ENCODE measurements at regions not wholly inside any gene's neighbourhood (a gene's known extent, or its start where the extent isn't known, plus 50 kb on each side); places are given as distances from the start of the nearest gene placed in this dataset.

- no peak for ATAC-seq
Measured at GRCh38 chr11:134905928-134906327, 493.9 kb upstream of the B3GAT1 start.

DNA sequence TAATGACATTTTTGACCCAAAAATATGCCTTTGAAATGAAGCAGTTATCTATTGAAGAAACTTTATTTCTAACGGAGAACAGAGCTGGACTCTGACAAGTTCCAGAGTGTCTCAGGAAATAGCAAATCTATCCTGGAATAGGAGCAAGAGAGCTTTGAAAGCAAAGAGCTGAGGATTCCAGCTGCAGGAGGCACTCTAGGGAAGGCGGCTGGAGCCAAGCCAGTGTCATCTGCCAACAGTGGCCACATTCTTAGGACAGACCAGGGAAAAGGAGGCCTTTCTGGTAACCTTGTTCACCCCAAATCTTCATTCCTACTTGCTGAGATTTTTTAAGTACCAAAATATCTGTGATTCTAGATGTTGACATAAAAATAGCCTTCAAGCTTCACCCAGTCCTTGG is 493.5 kb upstream of the B3GAT1 start:
- no peak for ATAC-seq

- no peak for ATAC-seq
Measured at GRCh38 chr11:134904103-134904790, 492.2 kb upstream of the B3GAT1 start.

GRCh38 chr11:134901955-134902918 is 490.2 kb upstream of the B3GAT1 start:
- no peak for ATAC-seq

- no peak for ATAC-seq
Measured at GRCh38 chr11:134901542-134901941, 489.5 kb upstream of the B3GAT1 start.

GRCh38 chr11:134893810-134894685 is 482.0 kb upstream of the B3GAT1 start:
- no peak for ATAC-seq

DNA sequence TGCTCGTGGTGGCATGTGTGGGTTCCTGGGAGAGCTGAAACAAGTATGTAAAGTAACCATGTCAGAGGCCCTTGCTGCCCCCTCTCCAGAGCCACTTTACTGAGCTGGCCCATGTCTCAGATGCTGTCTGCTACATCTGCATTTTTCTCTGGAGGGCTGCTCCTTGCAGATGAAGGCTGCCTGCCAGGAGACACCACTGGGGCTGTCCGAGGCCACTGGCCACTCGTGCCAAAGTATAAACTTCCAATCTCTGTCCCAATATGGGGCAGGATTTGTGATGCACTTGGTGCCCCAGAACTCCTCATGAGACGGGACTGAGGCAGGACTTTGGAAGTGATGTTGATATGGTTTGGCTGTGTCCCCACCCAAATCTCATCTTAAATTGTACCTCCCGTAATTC is 478.4 kb upstream of the B3GAT1 start:
- ATAC-seq, result no peak

DNA sequence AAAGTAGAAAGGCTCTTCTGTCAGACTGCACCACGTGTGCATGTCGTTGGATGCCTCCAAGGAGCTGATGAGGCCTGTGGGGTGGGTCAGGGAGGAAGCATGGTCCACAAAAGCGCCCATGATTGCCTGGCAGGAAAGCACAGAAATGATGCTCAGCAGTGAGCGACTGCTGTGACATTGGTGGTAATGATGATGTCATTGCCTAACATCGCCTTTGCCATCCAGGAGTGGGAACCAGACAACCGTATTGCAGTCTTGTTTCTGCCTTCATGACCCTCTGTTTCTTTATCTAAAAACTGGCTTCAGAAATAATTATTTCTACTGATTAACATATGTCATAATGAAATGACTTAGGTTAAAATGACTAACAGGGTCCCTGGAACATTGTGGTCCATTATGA is 477.8 kb upstream of the B3GAT1 start:
- no peak for ATAC-seq

- ATAC-seq, result no peak
Measured at GRCh38 chr11:134888821-134889220, 476.8 kb upstream of the B3GAT1 start.

- no peak for ATAC-seq
Measured at GRCh38 chr11:134887896-134888295, 475.9 kb upstream of the B3GAT1 start.

DNA sequence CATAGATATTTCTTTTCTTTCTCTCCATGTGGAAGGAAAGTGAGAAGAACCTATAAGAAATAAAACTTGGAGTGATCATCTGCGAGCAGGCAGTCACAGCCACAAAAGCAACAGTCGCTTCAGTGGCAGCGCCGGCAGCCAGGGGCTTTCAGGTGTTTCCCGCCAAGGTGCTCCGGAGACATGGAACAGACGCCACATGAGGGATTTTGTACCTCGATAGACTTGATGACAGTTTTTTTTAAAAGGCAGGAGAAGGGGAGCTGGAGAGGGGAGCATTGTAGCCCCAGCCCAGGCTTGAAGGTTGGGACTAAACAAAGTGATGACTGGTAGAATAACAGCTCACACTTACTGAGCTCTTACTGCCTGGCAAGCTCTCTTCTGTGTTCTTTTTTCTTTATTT is 471.4 kb upstream of the B3GAT1 start:
- no peak for ATAC-seq

DNA sequence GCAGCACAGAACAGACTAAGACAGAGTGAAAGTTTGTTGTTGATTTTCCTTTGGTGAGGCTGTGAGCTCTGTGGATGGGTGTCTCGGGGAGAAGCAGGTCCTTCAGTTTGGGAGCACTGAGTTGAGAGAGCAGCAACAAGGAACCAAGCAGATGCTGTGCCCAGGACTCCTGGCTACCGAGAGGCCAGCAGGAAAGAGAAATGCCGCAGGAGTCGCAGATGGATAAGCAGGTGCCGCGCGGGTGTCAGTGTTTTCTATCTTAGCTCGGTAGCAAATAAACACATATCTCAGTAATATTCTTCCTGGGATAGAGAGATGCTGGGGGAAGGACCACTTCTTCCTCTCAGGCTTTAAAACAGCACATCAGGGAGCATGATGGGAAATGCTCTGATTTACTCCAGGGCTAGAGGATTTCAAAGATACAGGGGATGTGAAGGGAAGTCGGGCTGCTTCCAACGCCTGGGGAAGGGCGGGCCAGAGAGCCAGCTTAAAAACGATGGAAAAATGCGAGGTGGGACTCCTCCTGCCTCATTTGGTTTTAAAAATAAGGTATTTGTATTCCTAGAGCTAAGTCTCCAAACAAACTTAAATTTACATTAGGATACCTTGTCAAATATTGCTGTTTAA is 470.7 kb upstream of the B3GAT1 start:
- no peak for ATAC-seq

GRCh38 chr11:134882141-134882540 is 470.1 kb upstream of the B3GAT1 start:
- no peak for ATAC-seq

DNA sequence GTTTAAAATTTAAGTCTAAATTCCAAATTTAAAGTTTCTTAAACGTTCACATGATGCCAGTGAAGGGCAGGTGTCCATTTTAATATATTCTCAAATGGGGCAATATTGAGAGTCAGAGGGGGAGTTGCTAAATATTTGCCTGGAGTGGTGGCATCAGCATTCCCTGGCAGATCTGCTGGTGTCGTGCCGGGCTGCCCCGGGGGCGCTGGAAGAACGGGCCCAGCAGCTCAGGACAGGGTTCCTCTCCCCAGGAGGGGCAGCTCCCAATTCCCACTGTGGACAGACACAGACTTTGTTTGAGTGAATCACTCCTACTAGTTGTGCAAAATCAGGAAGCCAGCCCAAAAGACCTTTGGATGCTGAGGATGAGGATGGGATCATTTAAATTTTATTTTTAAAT is 468.7 kb upstream of the B3GAT1 start:
- ATAC-seq, result no peak

- no peak for ATAC-seq
Measured at GRCh38 chr11:134879931-134880330, 467.9 kb upstream of the B3GAT1 start.

GRCh38 chr11:134879341-134879740 is 467.3 kb upstream of the B3GAT1 start:
- ATAC-seq, result no peak

DNA sequence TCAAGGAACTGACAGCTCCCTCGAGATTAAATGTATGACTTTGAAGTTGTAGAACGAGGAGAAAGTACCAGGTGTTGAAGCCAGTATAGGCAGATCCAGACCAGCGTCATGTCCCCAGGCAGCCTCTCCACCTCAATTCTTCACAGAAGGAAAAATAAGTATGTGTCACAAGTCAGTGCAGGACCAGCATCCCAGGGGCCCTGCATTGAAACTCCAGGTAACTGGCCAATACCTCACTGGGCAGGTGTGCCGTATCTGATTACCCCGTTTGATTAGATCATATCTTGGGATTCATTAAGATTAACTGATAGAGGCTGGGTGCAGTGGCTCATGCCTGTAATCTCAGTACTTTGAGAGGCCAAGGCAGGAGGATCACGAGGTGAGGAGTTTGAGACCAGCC is 466.7 kb upstream of the B3GAT1 start:
- no peak for ATAC-seq

- no peak for ATAC-seq
Measured at GRCh38 chr11:134876226-134876625, 464.2 kb upstream of the B3GAT1 start.

DNA sequence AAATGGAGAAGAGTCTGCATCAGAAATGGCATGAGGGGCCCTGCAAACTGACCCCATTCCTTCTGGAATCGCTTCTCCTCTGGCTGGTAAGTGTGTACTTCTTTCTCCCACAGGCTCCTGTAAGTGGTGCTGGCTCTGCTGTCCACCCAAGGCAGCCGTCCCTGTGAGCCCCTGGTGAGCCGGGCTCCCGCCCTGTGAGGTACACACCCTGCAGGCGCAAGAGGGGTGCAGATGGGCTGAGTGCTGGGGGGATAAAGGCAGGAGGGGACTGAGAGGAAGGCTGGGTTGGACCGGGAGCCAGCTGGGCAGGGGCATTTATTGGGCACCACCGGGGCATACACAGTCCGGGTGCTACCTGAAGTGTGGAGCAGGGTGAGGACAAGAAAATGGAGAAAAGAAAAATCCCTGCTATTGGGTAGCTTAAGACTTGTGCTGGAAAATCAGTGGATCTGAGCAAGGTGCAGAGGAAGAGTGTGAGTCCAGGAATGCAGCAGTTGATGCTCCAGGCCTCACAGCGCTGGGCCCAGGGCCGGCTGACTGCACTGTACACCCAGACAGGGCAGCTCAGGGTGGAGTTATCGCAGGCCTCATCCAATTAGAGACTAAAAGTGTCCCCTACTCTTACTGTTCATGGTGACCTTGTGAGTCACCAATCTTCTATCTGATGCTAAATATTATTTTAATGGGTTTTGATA is 455.1 kb upstream of the B3GAT1 start:
- ATAC-seq, result no peak

GRCh38 chr11:134866215-134866614 is 454.2 kb upstream of the B3GAT1 start:
- ATAC-seq, result no peak

DNA sequence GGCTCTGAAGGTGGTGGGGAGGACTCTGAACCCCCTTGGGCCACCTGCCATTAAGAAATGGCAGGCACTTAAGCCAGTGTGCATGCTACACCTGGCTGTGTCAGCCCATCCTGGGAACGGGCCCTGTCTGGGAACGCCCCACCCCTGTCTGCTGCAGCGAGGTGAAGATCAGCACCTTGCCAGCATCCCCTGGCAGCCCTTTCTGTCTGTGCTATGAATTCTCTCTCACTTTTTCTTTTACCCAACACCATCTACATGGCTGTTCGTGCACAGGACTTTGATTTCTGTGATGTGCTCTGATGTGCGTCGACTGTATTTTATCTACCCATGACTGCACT is 452.9 kb upstream of the B3GAT1 start:
- no peak for ATAC-seq

Data from activated CD4-positive, CD25-positive, alpha-beta regulatory T cell treated with anti-CD3 and anti-CD28 coated beads, Interleukin-2, amount 50 U/mL, for 24 hours (primary cell).